HG02981 (cell line): ENCODE measurements at regions not wholly inside any gene's neighbourhood (a gene's known extent, or its start where the extent isn't known, plus 50 kb on each side); places are given as distances from the start of the nearest gene placed in this dataset.
"Not testable (repeated sequence)": the region's sequence is repeated elsewhere in the genome, so short reads cannot be mapped to it uniquely, and the experiment has no call there.

ENCODE experiments used
- ATAC-seq: cut with Tn5 transposase; IDR thresholded peaks from one replicate; pipeline ENCODE4 v1.9.1; 2021; ENCODE audit warnings: mild to moderate bottlenecking, moderate library complexity; ENCODE audit not compliant: unreplicated experiment

DNA sequence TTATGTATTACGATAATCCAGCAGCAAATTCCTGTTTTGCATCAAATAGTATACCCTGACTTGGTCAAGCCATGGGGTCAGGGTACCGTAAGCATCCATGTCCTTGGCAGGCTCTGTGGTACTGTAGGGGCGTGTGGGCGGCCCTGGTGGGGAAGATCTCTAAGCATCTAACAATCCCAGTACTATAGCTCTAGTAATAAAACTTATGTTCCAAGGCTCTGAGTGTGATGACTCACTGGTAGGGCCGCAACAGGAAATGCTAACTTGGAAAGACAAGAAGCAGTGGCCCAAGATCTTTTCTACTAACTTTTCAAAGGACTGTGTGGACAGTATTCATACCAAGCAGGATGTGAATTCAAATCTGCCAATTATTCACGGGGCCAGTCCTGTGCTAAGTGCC, 63.8 kb downstream of the CLEC18A start:
- ATAC-seq = not testable (repeated sequence)

DNA sequence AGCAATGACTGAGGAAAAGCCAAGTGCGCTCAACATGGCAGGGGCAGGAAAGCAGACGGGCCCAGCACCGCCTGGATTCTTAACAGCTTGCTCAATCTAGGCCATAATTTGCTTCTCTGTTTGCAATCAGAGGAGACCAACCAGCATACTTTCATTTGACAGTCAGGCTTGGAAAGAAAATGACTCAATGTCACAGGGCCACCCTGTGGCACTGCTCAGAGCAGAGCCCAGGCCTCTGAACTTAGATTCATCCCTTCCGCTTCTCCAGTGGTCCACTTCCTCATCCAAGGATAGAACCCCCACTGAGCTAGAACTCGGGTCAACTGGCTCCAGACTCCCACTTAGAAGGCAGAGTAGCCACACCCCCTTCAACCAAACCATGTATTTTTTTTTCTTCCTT, 65.6 kb downstream of the CLEC18A start:
- ATAC-seq = not testable (repeated sequence)

DNA sequence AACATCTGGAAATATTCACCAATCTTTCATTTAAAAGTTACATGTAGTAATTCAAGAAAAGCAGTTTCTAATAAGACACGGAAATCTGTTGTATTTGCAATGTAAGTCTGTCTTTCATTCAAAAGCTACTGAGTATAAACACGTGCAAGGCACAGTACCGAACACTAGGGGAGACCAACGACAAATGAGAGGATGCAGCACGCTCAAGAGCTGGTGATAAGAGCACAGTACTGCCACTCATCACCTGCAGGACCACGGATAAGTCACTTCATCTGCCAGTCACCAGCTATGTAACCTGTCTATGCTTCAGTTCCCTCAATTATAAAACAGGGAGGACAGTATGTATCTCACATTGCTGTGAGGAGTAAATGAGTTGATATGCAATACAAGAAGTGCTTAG, 67.1 kb downstream of the CLEC18A start:
- peak; percentile 72 for ATAC-seq

GRCh38 chr16:70023207-70023606, 72.1 kb downstream of the CLEC18A start:
- not testable (repeated sequence) for ATAC-seq

DNA sequence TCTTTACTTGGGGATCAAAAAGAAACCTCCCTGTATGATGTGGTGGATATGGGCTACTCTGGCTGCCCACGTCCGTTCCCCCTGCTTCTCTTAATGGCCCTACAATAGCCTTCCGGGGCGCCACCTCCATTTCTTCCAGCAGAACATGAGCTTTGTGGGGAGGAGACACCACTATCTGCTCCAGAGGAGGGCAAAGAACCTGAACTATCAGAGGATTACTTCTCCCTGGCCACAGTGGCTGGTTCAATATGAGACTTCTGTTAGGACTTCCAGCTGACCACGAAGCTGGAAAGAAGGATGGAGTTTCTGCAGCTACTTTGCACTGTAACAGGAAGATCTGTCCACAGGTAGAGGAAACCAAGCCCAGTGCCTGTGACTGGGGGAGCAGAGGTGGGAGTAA, 72.8 kb downstream of the CLEC18A start:
- not testable (repeated sequence) for ATAC-seq

DNA sequence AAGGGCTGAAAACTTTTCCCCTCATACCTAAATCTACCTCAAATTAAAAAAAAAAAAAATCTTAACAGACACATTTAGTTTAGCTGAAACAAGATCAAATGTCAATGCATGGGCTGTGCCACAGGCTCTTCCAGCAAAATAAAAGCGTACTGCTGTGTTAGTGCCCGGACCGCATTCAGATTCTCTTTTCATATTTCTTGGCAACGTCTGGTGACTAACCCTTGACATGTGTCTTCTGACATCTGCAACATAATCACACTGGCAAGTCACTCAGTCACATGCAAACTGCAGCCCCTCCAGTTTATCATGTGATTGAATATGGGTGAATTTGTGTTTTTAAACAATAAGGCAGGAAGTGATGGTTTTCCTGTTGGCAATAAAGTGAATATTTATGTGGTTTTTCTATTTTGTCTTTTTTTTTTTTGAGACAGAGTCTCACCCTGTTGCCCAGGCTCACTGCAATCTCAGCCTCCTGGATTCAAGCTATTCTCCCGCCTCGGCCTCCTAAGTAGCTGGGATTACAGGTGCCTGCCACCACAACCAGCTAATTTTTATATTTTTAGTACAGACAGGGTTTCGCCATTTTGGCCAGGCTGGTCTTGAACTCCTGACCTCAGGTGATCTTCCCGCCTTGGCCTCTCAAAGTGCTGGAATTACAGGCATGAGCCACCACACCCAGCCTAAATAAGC, 75.2 kb downstream of the CLEC18A start:
- not testable (repeated sequence) for ATAC-seq

GRCh38 chr16:70032906-70033305, 81.2 kb upstream of the PDPR start:
- ATAC-seq = not testable (repeated sequence)

DNA sequence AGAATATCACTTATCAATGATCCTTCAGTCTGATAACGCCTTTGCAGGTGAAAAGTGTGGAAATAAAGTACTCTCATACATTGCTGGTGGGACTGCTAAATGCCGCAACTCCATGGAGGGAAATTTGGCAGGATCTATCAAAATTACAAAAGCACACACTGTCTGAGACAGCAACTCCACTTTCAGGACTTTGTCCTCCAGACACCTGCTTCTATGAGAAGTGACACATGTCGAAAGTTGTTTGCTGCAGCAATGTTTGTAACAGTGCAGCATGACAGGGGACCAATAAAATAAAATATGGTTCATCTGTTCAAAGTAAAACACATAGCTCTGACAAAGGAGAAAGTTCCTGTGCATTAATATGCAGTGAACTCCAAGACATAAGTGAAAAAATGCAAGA, 76.2 kb upstream of the PDPR start:
- not testable (repeated sequence) for ATAC-seq

- not testable (repeated sequence) for ATAC-seq
Measured at GRCh38 chr16:70040554-70040953, 73.6 kb upstream of the PDPR start.

GRCh38 chr16:70043538-70044067, 70.5 kb upstream of the PDPR start:
- not testable (repeated sequence) for ATAC-seq

- ATAC-seq = not testable (repeated sequence)
Measured at GRCh38 chr16:70046560-70046959, 67.6 kb upstream of the PDPR start.

DNA sequence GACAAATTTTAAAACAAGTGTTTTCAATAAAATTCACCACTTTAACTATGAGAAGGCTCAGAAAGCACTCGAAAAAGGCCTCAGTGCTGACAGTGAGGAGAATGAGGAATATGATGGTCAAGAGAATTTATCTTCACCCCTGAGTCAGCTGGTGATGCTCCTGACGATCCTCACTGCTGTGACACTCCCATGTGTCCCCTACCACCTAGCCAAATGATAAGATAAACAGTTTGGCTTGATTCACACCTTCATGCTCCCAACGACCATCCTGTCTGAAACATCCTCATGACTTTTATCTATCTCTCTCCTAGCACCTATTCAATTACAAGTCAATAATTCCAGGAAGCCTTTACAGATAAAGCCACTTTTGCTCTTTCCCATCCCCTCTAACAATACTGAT, 66.0 kb upstream of the PDPR start:
- not testable (repeated sequence) for ATAC-seq

DNA sequence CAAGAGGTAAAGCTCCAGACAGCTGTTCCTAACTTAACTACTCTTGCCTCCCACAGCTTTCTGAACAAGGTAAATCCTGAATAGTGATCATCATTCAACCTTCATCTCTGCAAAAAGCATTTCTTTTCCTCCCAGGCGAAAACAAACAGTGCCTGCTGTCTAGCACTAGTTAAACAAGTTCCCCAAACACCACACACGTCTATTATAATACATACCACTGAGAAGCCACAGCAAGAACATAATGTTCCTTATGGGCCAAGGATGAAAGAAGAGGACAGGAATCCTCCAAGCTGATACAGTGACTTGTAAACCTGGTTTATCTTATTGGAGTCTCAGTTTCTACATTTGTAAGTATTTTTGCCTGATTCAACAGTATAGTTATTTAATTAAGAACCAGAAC, 56.1 kb upstream of the PDPR start:
- not testable (repeated sequence) for ATAC-seq

DNA sequence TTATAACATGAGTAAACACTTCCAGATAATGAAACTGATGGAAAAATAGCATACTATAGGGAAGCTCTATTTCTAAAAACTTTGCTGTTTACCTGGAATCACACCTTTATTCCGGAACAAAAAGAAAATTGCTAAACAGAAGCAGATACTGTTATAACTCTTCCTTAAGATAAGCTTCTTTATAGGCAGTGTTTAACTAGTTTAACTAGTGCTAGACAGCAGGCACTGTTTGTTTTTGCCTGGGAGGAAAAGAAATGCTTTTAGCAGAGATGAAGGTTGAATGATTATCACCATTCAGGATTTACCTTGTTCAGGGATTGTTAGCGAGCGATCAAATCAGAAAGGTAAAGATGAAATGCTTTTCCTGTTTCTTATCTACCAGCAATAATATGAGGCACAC, 54.7 kb upstream of the PDPR start:
- ATAC-seq = not testable (repeated sequence)

- not testable (repeated sequence) for ATAC-seq
Measured at GRCh38 chr16:70060521-70061027, 53.6 kb upstream of the PDPR start.

DNA sequence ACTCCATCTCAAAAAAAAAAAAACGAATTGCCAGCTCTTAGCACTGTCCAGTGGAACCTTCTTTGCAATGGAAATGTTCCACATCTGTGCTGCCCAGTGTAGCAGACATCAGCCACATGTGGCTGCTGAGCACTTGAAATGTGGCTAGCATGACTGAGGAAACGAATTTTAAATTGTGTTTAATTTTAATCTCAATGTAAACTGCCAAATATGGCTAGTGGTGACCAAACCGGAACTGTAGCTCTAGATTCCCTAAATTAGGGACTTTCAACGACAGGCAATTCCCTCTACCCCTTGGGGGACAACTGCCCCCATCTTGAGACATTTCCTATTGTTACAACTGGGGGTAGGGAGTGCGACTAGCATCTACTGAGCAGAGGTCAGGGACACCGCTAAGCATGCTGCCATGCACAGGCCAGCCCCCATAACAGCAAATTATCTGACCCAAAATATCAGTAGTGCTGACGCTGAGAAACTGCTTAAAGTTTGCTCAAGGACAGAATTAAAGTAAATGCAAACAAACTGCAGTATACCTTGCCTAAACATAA, 52.4 kb upstream of the PDPR start:
- not testable (repeated sequence) for ATAC-seq

- ATAC-seq = not testable (repeated sequence)
Measured at GRCh38 chr16:70062947-70063346, 51.2 kb upstream of the PDPR start.
